Astrocyte (in vitro differentiated cells and primary cell): ENCODE measurements at regions not wholly inside any gene's neighbourhood (a gene's known extent, or its start where the extent isn't known, plus 50 kb on each side); places are given as distances from the start of the nearest gene placed in this dataset.

Experiments
- CTCF ChIP-seq: IDR thresholded peaks from 2 replicates; pipeline ENCODE4 v1.5.1; 2011; ENCODE audit warnings: low read depth, mild to moderate bottlenecking, inconsistent platforms, low read length, moderate library complexity; ENCODE audit not compliant: insufficient read depth
- EZH2 ChIP-seq: IDR thresholded peaks from 2 replicates; pipeline ENCODE4 v1.6.1; 2012; ENCODE audit warnings: mild to moderate bottlenecking, low read length, inconsistent platforms; ENCODE audit not compliant: insufficient read depth

DNA sequence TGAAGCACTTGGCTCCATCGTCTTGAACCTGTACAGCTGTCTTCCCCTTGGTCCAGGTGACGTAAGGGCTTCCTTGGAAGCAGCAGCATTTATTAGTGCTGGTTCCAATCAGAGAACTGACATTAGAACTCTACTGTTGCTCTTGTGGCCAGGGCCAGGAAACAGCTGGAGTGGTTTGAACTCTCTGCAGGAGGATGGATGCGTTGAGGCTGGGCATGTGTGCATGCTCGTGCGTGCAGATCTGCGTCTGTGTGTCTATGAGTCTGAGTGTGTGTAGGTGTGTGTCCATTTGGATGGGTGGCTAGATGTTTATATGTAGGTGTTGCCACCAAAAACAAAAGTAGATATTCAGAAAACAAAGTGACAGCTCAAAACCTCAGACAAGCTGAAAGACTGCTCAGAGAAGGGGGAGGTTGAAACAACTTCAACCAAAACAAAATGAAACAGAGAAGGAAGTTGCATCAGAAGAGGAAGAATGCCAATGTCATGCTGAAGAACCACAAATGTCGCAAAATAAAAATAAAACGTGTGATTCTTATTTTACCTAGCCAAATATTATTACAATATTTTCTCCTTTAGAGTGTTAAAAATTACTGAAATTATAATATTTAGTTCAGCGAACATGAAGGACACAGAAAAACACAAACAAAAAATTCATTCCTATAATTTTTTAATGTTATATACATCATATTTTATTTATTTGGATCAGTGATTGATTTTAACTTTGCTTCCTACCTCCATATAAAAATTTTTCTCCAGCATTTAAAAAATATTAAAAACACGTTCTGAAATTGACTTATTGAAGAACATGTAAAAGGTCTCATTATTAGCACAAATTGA lies 96.1 kb upstream of the MKLN1 start:
- TF ChIP-seq CTCF (no peak), EZH2 (no peak)
